D721Med (cell line): ENCODE measurements at regions not wholly inside any gene's neighbourhood (a gene's known extent, or its start where the extent isn't known, plus 50 kb on each side); places are given as distances from the start of the nearest gene placed in this dataset.

Experiments used
- DNase-seq: peaks from one replicate; pipeline ENCODE4 v3.0.0; 2011; ENCODE audit warnings: low spot score; ENCODE audit not compliant: insufficient read length
- FAIRE-seq: peaks from 2 replicates; lab custom pipeline; 2011; peaks lifted over from hg19 to GRCh38; lab: Jason Lieb, UNC
- CTCF ChIP-seq: IDR thresholded peaks from 2 replicates; pipeline ENCODE4 v1.5.1; 2012; ENCODE audit warnings: mild to moderate bottlenecking, control low read depth; ENCODE audit not compliant: insufficient read depth; ENCODE audit errors: missing control alignments

GRCh38 chr12:46499901-46500300 is 127.3 kb upstream of the SLC38A2 start:
- no peak for TF ChIP-seq CTCF
- DNase-seq, result no peak
- no peak for FAIRE-seq

- FAIRE-seq (no peak), DNase-seq (no peak)
- TF ChIP-seq CTCF, result no peak
These were observed 126.7 kb upstream of the SLC38A2 start for GRCh38 chr12:46499226-46499625.

- FAIRE-seq (no peak), DNase-seq (no peak)
- no peak for TF ChIP-seq CTCF
These were observed 125.2 kb upstream of the SLC38A2 start for GRCh38 chr12:46497739-46498138.

- DNase-seq, result no peak
- FAIRE-seq, result no peak
- TF ChIP-seq CTCF, result no peak
These were observed 121.9 kb upstream of the SLC38A2 start for GRCh38 chr12:46494424-46494823.

- DNase-seq, result no peak
- TF ChIP-seq CTCF, result no peak
- no peak for FAIRE-seq
These were observed 121.2 kb upstream of the SLC38A2 start for GRCh38 chr12:46493834-46494181.

GRCh38 chr12:46493150-46493833 is 120.7 kb upstream of the SLC38A2 start:
- DNase-seq (no peak), FAIRE-seq (no peak)
- no peak for TF ChIP-seq CTCF

- FAIRE-seq (no peak), DNase-seq (no peak)
These were observed 120.0 kb upstream of the SLC38A2 start for GRCh38 chr12:46492471-46493085.

More at GRCh38 chr12:46492471-46493085, 120.0 kb upstream of the SLC38A2 start:
- TF ChIP-seq CTCF, result no peak
